ENCODE measurements at regions not wholly inside any gene's neighbourhood (a gene's known extent, or its start where the extent isn't known, plus 50 kb on each side); places are given as distances from the start of the nearest gene placed in this dataset.

GRCh38 chr13:33617055-33617454 lies 200.9 kb upstream of the RFC3 start:
- TF ChIP-seq JUND (IDR thresholded peaks at IDR 0.05; ENCODE audit: low read depth) = no peak
- in situ Hi-C loops (cut with HindIII; ENCODE audit: low pct_unique_long_range_greater_than_20kb, low sequenced_read_pairs) = no loop called here
- DNase-seq (ENCODE audit: low read depth in 1 of 2, low spot score in 1 of 2) = no peak

GRCh38 chr13:33624253-33624652 lies 193.7 kb upstream of the RFC3 start:
- in situ Hi-C loops (cut with HindIII; ENCODE audit: low pct_unique_long_range_greater_than_20kb, low sequenced_read_pairs) = no loop called here
- DNase-seq (ENCODE audit: low read depth in 1 of 2, low spot score in 1 of 2) = no peak
- no peak for TF ChIP-seq JUND (IDR thresholded peaks at IDR 0.05; ENCODE audit: low read depth)

- TF ChIP-seq JUND (IDR thresholded peaks at IDR 0.05; ENCODE audit: low read depth) = no peak
- DNase-seq (ENCODE audit: low read depth in 1 of 2, low spot score in 1 of 2) = no peak
- in situ Hi-C loops (cut with HindIII; ENCODE audit: low pct_unique_long_range_greater_than_20kb, low sequenced_read_pairs) = no loop called here
These were observed 193.2 kb upstream of the RFC3 start for GRCh38 chr13:33624740-33625139.

GRCh38 chr13:33626407-33626806 lies 191.5 kb upstream of the RFC3 start:
- in situ Hi-C loops (cut with HindIII; ENCODE audit: low pct_unique_long_range_greater_than_20kb, low sequenced_read_pairs) = no loop called here
- no peak for TF ChIP-seq JUND (IDR thresholded peaks at IDR 0.05; ENCODE audit: low read depth)
- no peak for DNase-seq (ENCODE audit: low read depth in 1 of 2, low spot score in 1 of 2)

- in situ Hi-C loops (cut with HindIII; ENCODE audit: low pct_unique_long_range_greater_than_20kb, low sequenced_read_pairs) = no loop called here
- no peak for TF ChIP-seq JUND (IDR thresholded peaks at IDR 0.05; ENCODE audit: low read depth)
- no peak for DNase-seq (ENCODE audit: low read depth in 1 of 2, low spot score in 1 of 2)
These were observed 189.3 kb upstream of the RFC3 start for GRCh38 chr13:33628662-33629061.

GRCh38 chr13:33629605-33630360 lies 188.2 kb upstream of the RFC3 start:
- DNase-seq (ENCODE audit: low read depth in 1 of 2, low spot score in 1 of 2) = no peak
- in situ Hi-C loops (cut with HindIII; ENCODE audit: low pct_unique_long_range_greater_than_20kb, low sequenced_read_pairs) = no loop called here

GRCh38 chr13:33633701-33634545 lies 184.0 kb upstream of the RFC3 start:
- DNase-seq (ENCODE audit: low read depth in 1 of 2, low spot score in 1 of 2) = peak in 1 of 2 experiments; percentile 93
- TF ChIP-seq JUND (IDR thresholded peaks at IDR 0.05; ENCODE audit: low read depth) = peak; percentile 67
- in situ Hi-C loops (cut with HindIII; ENCODE audit: low pct_unique_long_range_greater_than_20kb, low sequenced_read_pairs) = no loop called here

More at GRCh38 chr13:33629605-33630360, 188.2 kb upstream of the RFC3 start:
- TF ChIP-seq JUND (IDR thresholded peaks at IDR 0.05; ENCODE audit: low read depth) = no peak

GRCh38 chr13:33634546-33634982 lies 183.4 kb upstream of the RFC3 start:
- TF ChIP-seq JUND (IDR thresholded peaks at IDR 0.05; ENCODE audit: low read depth) = no peak
- in situ Hi-C loops (cut with HindIII; ENCODE audit: low pct_unique_long_range_greater_than_20kb, low sequenced_read_pairs) = no loop called here
- DNase-seq (ENCODE audit: low read depth in 1 of 2, low spot score in 1 of 2) = no peak

- DNase-seq (ENCODE audit: low read depth in 1 of 2, low spot score in 1 of 2) = no peak
- TF ChIP-seq JUND (IDR thresholded peaks at IDR 0.05; ENCODE audit: low read depth) = no peak
- in situ Hi-C loops (cut with HindIII; ENCODE audit: low pct_unique_long_range_greater_than_20kb, low sequenced_read_pairs) = no loop called here
These were observed 181.7 kb upstream of the RFC3 start for GRCh38 chr13:33636243-33636642.

- DNase-seq (ENCODE audit: low read depth in 1 of 2, low spot score in 1 of 2) = no peak
- no peak for TF ChIP-seq JUND (IDR thresholded peaks at IDR 0.05; ENCODE audit: low read depth)
- in situ Hi-C loops (cut with HindIII; ENCODE audit: low pct_unique_long_range_greater_than_20kb, low sequenced_read_pairs) = no loop called here
These were observed 180.8 kb upstream of the RFC3 start for GRCh38 chr13:33636955-33637670.

GRCh38 chr13:33637978-33638743 lies 179.8 kb upstream of the RFC3 start:
- TF ChIP-seq JUND (IDR thresholded peaks at IDR 0.05; ENCODE audit: low read depth) = no peak
- in situ Hi-C loops (cut with HindIII; ENCODE audit: low pct_unique_long_range_greater_than_20kb, low sequenced_read_pairs) = no loop called here
- no peak for DNase-seq (ENCODE audit: low read depth in 1 of 2, low spot score in 1 of 2)

GRCh38 chr13:33639158-33639557 lies 178.8 kb upstream of the RFC3 start:
- in situ Hi-C loops (cut with HindIII; ENCODE audit: low pct_unique_long_range_greater_than_20kb, low sequenced_read_pairs) = no loop called here
- TF ChIP-seq JUND (IDR thresholded peaks at IDR 0.05; ENCODE audit: low read depth) = no peak
- DNase-seq (ENCODE audit: low read depth in 1 of 2, low spot score in 1 of 2) = no peak

All from T47D (cell line).